ENCODE measurements at regions not wholly inside any gene's neighbourhood (a gene's known extent, or its start where the extent isn't known, plus 50 kb on each side); places are given as distances from the start of the nearest gene placed in this dataset.

- TF ChIP-seq, protein P1, sequence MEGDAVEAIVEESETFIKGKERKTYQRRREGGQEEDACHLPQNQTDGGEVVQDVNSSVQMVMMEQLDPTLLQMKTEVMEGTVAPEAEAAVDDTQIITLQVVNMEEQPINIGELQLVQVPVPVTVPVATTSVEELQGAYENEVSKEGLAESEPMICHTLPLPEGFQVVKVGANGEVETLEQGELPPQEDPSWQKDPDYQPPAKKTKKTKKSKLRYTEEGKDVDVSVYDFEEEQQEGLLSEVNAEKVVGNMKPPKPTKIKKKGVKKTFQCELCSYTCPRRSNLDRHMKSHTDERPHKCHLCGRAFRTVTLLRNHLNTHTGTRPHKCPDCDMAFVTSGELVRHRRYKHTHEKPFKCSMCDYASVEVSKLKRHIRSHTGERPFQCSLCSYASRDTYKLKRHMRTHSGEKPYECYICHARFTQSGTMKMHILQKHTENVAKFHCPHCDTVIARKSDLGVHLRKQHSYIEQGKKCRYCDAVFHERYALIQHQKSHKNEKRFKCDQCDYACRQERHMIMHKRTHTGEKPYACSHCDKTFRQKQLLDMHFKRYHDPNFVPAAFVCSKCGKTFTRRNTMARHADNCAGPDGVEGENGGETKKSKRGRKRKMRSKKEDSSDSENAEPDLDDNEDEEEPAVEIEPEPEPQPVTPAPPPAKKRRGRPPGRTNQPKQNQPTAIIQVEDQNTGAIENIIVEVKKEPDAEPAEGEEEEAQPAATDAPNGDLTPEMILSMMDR (conservative IDR thresholded peaks at IDR 0.05; ENCODE audit: low read length), result no peak
- no peak for TF ChIP-seq EZH2phosphoT487 (IDR thresholded peaks at IDR 0.05; ENCODE audit: borderline replicate concordance)
Observed at GRCh38 chr4:60544981-60545380, 655.1 kb upstream of the ADGRL3 start.
